ENCODE measurements at regions not wholly inside any gene's neighbourhood (a gene's known extent, or its start where the extent isn't known, plus 50 kb on each side); places are given as distances from the start of the nearest gene placed in this dataset.

DNA sequence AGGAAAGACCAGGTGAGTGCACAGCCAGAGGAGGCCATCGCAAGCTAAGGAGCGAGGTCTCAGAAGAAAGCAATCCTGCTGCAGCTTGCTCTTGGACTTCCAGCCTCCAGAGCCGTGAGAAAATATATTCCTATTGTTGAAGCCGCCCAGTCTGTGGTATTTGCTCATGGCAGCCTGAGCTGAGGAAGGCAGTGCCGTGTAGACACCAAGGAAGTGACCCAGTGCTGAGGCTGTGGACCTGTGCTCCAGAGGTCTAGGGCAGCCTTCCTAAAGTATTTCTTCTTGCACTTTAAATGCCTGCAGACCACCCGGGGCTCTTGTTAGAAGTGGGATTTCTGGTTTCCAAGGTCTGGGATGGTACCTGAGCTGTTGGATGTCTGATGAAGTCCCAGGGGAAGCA is 158.5 kb upstream of the KL start:
- TF ChIP-seq, protein P1, sequence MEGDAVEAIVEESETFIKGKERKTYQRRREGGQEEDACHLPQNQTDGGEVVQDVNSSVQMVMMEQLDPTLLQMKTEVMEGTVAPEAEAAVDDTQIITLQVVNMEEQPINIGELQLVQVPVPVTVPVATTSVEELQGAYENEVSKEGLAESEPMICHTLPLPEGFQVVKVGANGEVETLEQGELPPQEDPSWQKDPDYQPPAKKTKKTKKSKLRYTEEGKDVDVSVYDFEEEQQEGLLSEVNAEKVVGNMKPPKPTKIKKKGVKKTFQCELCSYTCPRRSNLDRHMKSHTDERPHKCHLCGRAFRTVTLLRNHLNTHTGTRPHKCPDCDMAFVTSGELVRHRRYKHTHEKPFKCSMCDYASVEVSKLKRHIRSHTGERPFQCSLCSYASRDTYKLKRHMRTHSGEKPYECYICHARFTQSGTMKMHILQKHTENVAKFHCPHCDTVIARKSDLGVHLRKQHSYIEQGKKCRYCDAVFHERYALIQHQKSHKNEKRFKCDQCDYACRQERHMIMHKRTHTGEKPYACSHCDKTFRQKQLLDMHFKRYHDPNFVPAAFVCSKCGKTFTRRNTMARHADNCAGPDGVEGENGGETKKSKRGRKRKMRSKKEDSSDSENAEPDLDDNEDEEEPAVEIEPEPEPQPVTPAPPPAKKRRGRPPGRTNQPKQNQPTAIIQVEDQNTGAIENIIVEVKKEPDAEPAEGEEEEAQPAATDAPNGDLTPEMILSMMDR (IDR thresholded peaks at IDR 0.05; ENCODE audit: low read length) = no peak
- no peak for TF ChIP-seq EZH2 (optimal IDR thresholded peaks at IDR 0.05; ENCODE audit: low read depth, low read length)
- TF ChIP-seq EZH2phosphoT487 (IDR thresholded peaks at IDR 0.05; ENCODE audit: low read length) = no peak

Data from MM.1S (cell line).